Activated CD4-positive, CD25-positive, alpha-beta regulatory T cell treated with anti-CD3 and anti-CD28 coated beads, Interleukin-2, amount 50 U/mL, for 24 hours (primary cell): ENCODE measurements at regions not wholly inside any gene's neighbourhood (a gene's known extent, or its start where the extent isn't known, plus 50 kb on each side); places are given as distances from the start of the nearest gene placed in this dataset.

Source experiments
- ATAC-seq, 2 donors: fragments of 150-1000 bp; cut with Tn5 transposase; one replicate each; pipeline ENCODE4 v1.10.0; 2021; ENCODE audit warnings: mild to moderate bottlenecking in 1 of 2, moderate library complexity in 1 of 2

- no peak for ATAC-seq
These were observed 281.8 kb downstream of the DHX35 start for GRCh38 chr20:39243962-39244361.

- ATAC-seq: no peak
These were observed 280.5 kb downstream of the DHX35 start for GRCh38 chr20:39242614-39243013.

GRCh38 chr20:39234520-39235095 is 272.5 kb downstream of the DHX35 start:
- no peak for ATAC-seq

- ATAC-seq: no peak
These were observed 271.6 kb downstream of the DHX35 start for GRCh38 chr20:39233755-39234154.

- no peak for ATAC-seq
These were observed 265.3 kb downstream of the DHX35 start for GRCh38 chr20:39227416-39227815.

- no peak for ATAC-seq
These were observed 263.8 kb downstream of the DHX35 start for GRCh38 chr20:39225978-39226377.

- ATAC-seq: no peak
These were observed 263.4 kb downstream of the DHX35 start for GRCh38 chr20:39225536-39225935.

GRCh38 chr20:39222101-39222500 is 260.0 kb downstream of the DHX35 start:
- ATAC-seq: no peak

GRCh38 chr20:39216195-39216594 is 254.1 kb downstream of the DHX35 start:
- ATAC-seq: no peak

- no peak for ATAC-seq
These were observed 252.7 kb downstream of the DHX35 start for GRCh38 chr20:39214828-39215227.

GRCh38 chr20:39213476-39214145 is 251.5 kb downstream of the DHX35 start:
- no peak for ATAC-seq

- ATAC-seq: no peak
These were observed 249.1 kb downstream of the DHX35 start for GRCh38 chr20:39211060-39211748.

GRCh38 chr20:39210341-39211036 is 248.3 kb downstream of the DHX35 start:
- ATAC-seq: no peak

- no peak for ATAC-seq
These were observed 244.9 kb downstream of the DHX35 start for GRCh38 chr20:39206899-39207564.

GRCh38 chr20:39195582-39196021 is 233.5 kb downstream of the DHX35 start:
- ATAC-seq: no peak

- ATAC-seq: no peak
These were observed 228.8 kb downstream of the DHX35 start for GRCh38 chr20:39190666-39191570.

GRCh38 chr20:39188266-39188765 is 226.2 kb downstream of the DHX35 start:
- no peak for ATAC-seq

- ATAC-seq: no peak
These were observed 219.3 kb downstream of the DHX35 start for GRCh38 chr20:39181490-39181889.

GRCh38 chr20:39176457-39176856 is 214.3 kb downstream of the DHX35 start:
- ATAC-seq: no peak

GRCh38 chr20:39170896-39171463 is 208.8 kb downstream of the DHX35 start:
- ATAC-seq: no peak

GRCh38 chr20:39165099-39165498 is 203.0 kb downstream of the DHX35 start:
- no peak for ATAC-seq
